H1 (cell line): ENCODE measurements at regions not wholly inside any gene's neighbourhood (a gene's known extent, or its start where the extent isn't known, plus 50 kb on each side); places are given as distances from the start of the nearest gene placed in this dataset.
A peak's percentile ranks its signal among the peaks of the same experiment; 100 is the strongest.

Experiments used
- CTCF ChIA-PET: fragments of 300-600 bp; sonication (Branson Sonifier 250); formaldehyde crosslinking; loops from one replicate; lab custom pipeline; 2021; ENCODE audit not compliant: partially characterized antibody; lab: Charles Lee
- POLR2A ChIA-PET: fragments of 300-600 bp; sonication (Branson Sonifier 250); formaldehyde crosslinking; loops from one replicate; lab custom pipeline; 2021; ENCODE audit warnings: inconsistent platforms; ENCODE audit not compliant: partially characterized antibody; lab: Charles Lee
- DNase-seq, 2 experiments: peaks; one replicate each; pipeline versions ENCODE4 v3.0.0 to v3.0.0-alpha.2; 2010 to 2022; ENCODE audit warnings: low spot score in 2 of 2, low read depth in 1 of 2, mixed read lengths in 1 of 2
- FAIRE-seq: peaks from 2 replicates; lab custom pipeline; 2011; peaks lifted over from hg19 to GRCh38; lab: Jason Lieb, UNC
- H2AFZ ChIP-seq: 2 replicates; pipeline ENCODE4 v1.8.1; 2012; ENCODE audit warnings: low read length, inconsistent platforms
- H2AK5ac ChIP-seq: 2 replicates; pipeline ENCODE4 v1.6.1; 2013; ENCODE audit warnings: low read depth, low read length
- H2BK120ac ChIP-seq: replicated peaks from 2 replicates; pipeline ENCODE3; 2013; ENCODE audit warnings: low read depth, low read length, inconsistent platforms
- H2BK12ac ChIP-seq: 2 replicates; pipeline ENCODE4 v1.6.1; 2013; ENCODE audit warnings: low read depth, low read length
- H2BK15ac ChIP-seq: 2 replicates; pipeline ENCODE4 v1.6.1; 2013; ENCODE audit warnings: low read length
- H2BK20ac ChIP-seq: 2 replicates; pipeline ENCODE4 v1.6.1; 2013; ENCODE audit warnings: low read length
- H2BK5ac ChIP-seq: 2 replicates; pipeline ENCODE4 v1.6.1; 2013; ENCODE audit warnings: low read depth, low read length
- H3K14ac ChIP-seq: 2 replicates; pipeline ENCODE4 v1.6.1; 2013; ENCODE audit warnings: inconsistent platforms; ENCODE audit not compliant: insufficient read length
- H3K18ac ChIP-seq: 2 replicates; pipeline ENCODE4 v1.6.1; 2013; ENCODE audit warnings: low read length; ENCODE audit errors: extremely low read depth
- H3K23ac ChIP-seq: 2 replicates; pipeline ENCODE4 v1.6.1; 2013; ENCODE audit warnings: inconsistent platforms; ENCODE audit not compliant: insufficient read length
- H3K23me2 ChIP-seq: 2 replicates; pipeline ENCODE4 v1.6.1; 2013; ENCODE audit warnings: low read depth, low read length
- H3K27ac ChIP-seq: 2 replicates; pipeline ENCODE4 v1.6.1; 2011; ENCODE audit warnings: low read depth, low read length, inconsistent platforms
- H3K27me3 ChIP-seq, 4 experiments: replicated peaks in 1 of 4; 1 replicate in 1 of 4; 2 replicates in 3 of 4; pipeline versions ENCODE4 v1.6.1 to v1.8.1; 2011 to 2013; ENCODE audit warnings: low read length in 3 of 4, mild to moderate bottlenecking in 3 of 4, inconsistent platforms in 2 of 4, mixed read lengths in 2 of 4, moderate library complexity in 1 of 4; ENCODE audit not compliant: control insufficient read depth in 3 of 4, insufficient read depth in 3 of 4; ENCODE audit errors: extremely low read depth in 1 of 4
- H3K36me3 ChIP-seq, 4 experiments: 2 replicates each; pipeline versions ENCODE4 v1.6.1 to v1.8.1; 2011 to 2013; ENCODE audit warnings: mild to moderate bottlenecking in 4 of 4, low read length in 3 of 4, moderate library complexity in 2 of 4, control low read depth in 1 of 4, inconsistent platforms in 1 of 4; ENCODE audit not compliant: insufficient read depth in 4 of 4, control insufficient read depth in 2 of 4
- H3K4ac ChIP-seq: replicated peaks from 2 replicates; pipeline ENCODE3; 2013; ENCODE audit warnings: low read length, low read depth, mixed read lengths, inconsistent platforms; ENCODE audit not compliant: insufficient read length
- H3K4me1 ChIP-seq, 4 experiments: replicated peaks in 1 of 4; 1 replicate in 1 of 4; 2 replicates in 3 of 4; pipeline versions ENCODE4 v1.6.1 to v1.8.1; 2011 to 2013; ENCODE audit warnings: low read length in 3 of 4, inconsistent platforms in 2 of 4, mixed read lengths in 1 of 4; ENCODE audit not compliant: insufficient read depth in 4 of 4, control insufficient read depth in 3 of 4
- H3K4me2 ChIP-seq, 2 experiments: 2 replicates each; pipeline versions ENCODE4 v1.6.1 to v1.8.1; 2011 to 2013; ENCODE audit warnings: low read depth in 2 of 2, low read length in 2 of 2, control low read depth in 1 of 2, inconsistent platforms in 1 of 2, mild to moderate bottlenecking in 1 of 2; ENCODE audit not compliant: insufficient read depth in 1 of 2
- H3K4me3 ChIP-seq, 4 experiments: fragments of 200-600, 300-600 bp in 1 of 4; sonication (generic), shearing (Covaris generic), sonication (Bioruptor Twin) in 1 of 4; 2 replicates each; pipeline versions ENCODE4 v1.5.1 to v1.8.1; 2011 to 2016; ENCODE audit warnings: low read length in 4 of 4, low read depth in 3 of 4, control low read depth in 2 of 4, inconsistent platforms in 2 of 4, mild to moderate bottlenecking in 2 of 4, mixed read lengths in 1 of 4, moderate library complexity in 1 of 4; ENCODE audit not compliant: insufficient read depth in 2 of 4; ENCODE audit errors: extremely low read depth in 1 of 4
- H3K56ac ChIP-seq: replicated peaks from 2 replicates; pipeline ENCODE3; 2013; ENCODE audit warnings: low read depth, mild to moderate bottlenecking, mixed read lengths, low read length, inconsistent platforms; ENCODE audit not compliant: insufficient read length
- H3K79me1 ChIP-seq: 2 replicates; pipeline ENCODE4 v1.6.1; 2013; ENCODE audit warnings: low read depth, low read length, control low read depth
- H3K79me2 ChIP-seq, 2 experiments: 2 replicates each; pipeline versions ENCODE4 v1.6.1 to v1.8.1; 2012 to 2013; ENCODE audit warnings: low read length in 2 of 2, mild to moderate bottlenecking in 2 of 2, inconsistent platforms in 1 of 2; ENCODE audit not compliant: insufficient read depth in 2 of 2, control insufficient read depth in 1 of 2
- H3K9ac ChIP-seq, 4 experiments: replicated peaks in 1 of 4; 1 replicate in 1 of 4; 2 replicates in 3 of 4; pipeline versions ENCODE4 v1.6.1 to v1.8.1; 2011 to 2013; ENCODE audit warnings: low read depth in 3 of 4, low read length in 3 of 4, control low read depth in 2 of 4, mild to moderate bottlenecking in 2 of 4, moderate library complexity in 2 of 4, inconsistent platforms in 1 of 4; ENCODE audit errors: extremely low read depth in 1 of 4
- H3K9me3 ChIP-seq, 2 experiments: 2 replicates each; pipeline versions ENCODE4 v1.6.1 to v1.8.1; 2012 to 2013; ENCODE audit warnings: mild to moderate bottlenecking in 2 of 2, moderate library complexity in 2 of 2, control low read depth in 1 of 2, inconsistent platforms in 1 of 2, low read depth in 1 of 2, low read length in 1 of 2, mixed read lengths in 1 of 2; ENCODE audit not compliant: insufficient read depth in 2 of 2
- H4K20me1 ChIP-seq, 2 experiments: replicated peaks in 1 of 2; 2 replicates each; pipeline versions ENCODE3 to v1.8.1; 2011 to 2013; ENCODE audit warnings: inconsistent platforms in 2 of 2, low read length in 2 of 2, mild to moderate bottlenecking in 1 of 2; ENCODE audit not compliant: insufficient read depth in 2 of 2, control insufficient read depth in 1 of 2
- H4K5ac ChIP-seq: 2 replicates; pipeline ENCODE4 v1.6.1; 2013; ENCODE audit warnings: low read length, low read depth, mixed read lengths, inconsistent platforms; ENCODE audit not compliant: insufficient read length
- H4K8ac ChIP-seq: 2 replicates; pipeline ENCODE4 v1.8.0; 2013; ENCODE audit warnings: mild to moderate bottlenecking, moderate library complexity, low read length, inconsistent platforms; ENCODE audit not compliant: insufficient read depth; ENCODE audit errors: extremely low read depth
- H4K91ac ChIP-seq: replicated peaks from 2 replicates; pipeline ENCODE3; 2013; ENCODE audit warnings: low read length, mixed read lengths, inconsistent platforms; ENCODE audit not compliant: insufficient read length
- CREB1 ChIP-seq: IDR thresholded peaks from 2 replicates; pipeline ENCODE4 v1.6.1; 2012; ENCODE audit warnings: inconsistent platforms
- EP300 ChIP-seq, 2 experiments: IDR thresholded peaks; 1 replicate in 1 of 2; 2 replicates in 1 of 2; pipeline ENCODE4 v1.6.1; 2011 to 2012; ENCODE audit warnings: low read depth in 2 of 2, low read length in 2 of 2, mild to moderate bottlenecking in 2 of 2, borderline replicate concordance in 1 of 2, inconsistent platforms in 1 of 2, moderate library complexity in 1 of 2
- WGBS, 2 experiments: shearing (Covaris generic) in 1 of 2; methylation state at CpG; one replicate each; pipeline versions ENCODE4 v1.1.6 to v1.1.7; 2013 to 2015; ENCODE audit warnings: low lambda C conversion rate in 2 of 2, mixed read lengths in 2 of 2, inconsistent platforms in 1 of 2, low coverage in 1 of 2, missing lambda C conversion rate in 1 of 2; ENCODE audit not compliant: insufficient replicate concordance in 2 of 2, insufficient coverage in 1 of 2, insufficient read length in 1 of 2; ENCODE audit errors: extremely low coverage in 1 of 2, missing lambda C conversion rate in 1 of 2; 5-methylcytosine and 5-hydroxymethylcytosine counted together

DNA sequence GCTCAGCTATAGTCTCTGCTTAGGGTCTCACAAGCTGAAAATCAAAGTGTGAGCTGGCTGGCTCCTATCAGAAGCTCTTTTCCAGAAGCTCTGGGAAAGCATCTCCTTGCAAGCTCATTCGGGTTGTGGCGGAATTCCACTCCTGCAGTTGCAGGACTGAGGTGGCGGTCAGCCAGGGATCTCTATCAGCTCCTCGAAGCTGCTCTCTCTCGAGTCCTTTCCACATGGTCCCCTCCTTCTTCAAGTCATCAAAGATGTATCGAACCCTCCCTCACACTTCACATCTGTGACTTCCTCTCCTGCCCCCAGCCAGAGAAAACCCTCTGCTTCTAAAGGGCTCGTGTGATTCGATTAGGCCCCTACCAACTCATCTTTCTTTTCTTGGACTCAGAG is 141.7 kb downstream of the ZFP36L2 start:
- Histone ChIP-seq H3K9ac (no peak overlapping the region), H2BK12ac (peak overlapping the region; percentile 41; the same call in 1 of the 2 replicates), H3K4me1 (peaks cover 0 to 16% (median 8%) of the 10 kb centered on the region in 4 experiments; a peak in 5 of 7 replicates), H2BK120ac (no peak overlapping the region), H3K9me3 (no peaks in the 10 kb centered on the region), H2BK20ac (0 out of 2 replicates have a peak overlapping the region, but pooled peaks have one; percentile 25), H3K4me2 (no peak overlapping the region), H2BK15ac (no peak overlapping the region), H3K56ac (no peak overlapping the region), H3K79me1 (no peaks in the 10 kb centered on the region), H3K18ac (0 out of 2 replicates have a peak overlapping the region, but pooled peaks have one; percentile 63), H3K4me3 (no peak overlapping the region), H4K8ac (no peak overlapping the region), H3K79me2 (no peaks in the 10 kb centered on the region), H2BK5ac (no peak overlapping the region), H3K23me2 (0 out of 2 replicates have a peak, but pooled peaks cover 2% of the 10 kb centered on the region), H3K14ac (no peak overlapping the region), H3K27me3 (no peaks in the 10 kb centered on the region), H2AK5ac (no peak overlapping the region), H4K20me1 (no peaks in the 10 kb centered on the region), H3K27ac (no peak overlapping the region), H4K5ac (no peak overlapping the region), H3K36me3 (no peaks in the 10 kb centered on the region), H2AFZ (no peak overlapping the region), H3K23ac (no peak overlapping the region), H3K4ac (no peak overlapping the region), H4K91ac (peak overlapping the region; percentile 6)
- ChIA-PET POLR2A (interaction anchor here (0.7 to 2.6 kb wide), 2 partner anchors 16 to 18 kb away, joined by 3 to 10 read pairs; no protein-coding TSS in a partner anchor), CTCF (interaction anchor here (1.0 to 1.4 kb wide), 3 partner anchors 11 to 18 kb away, joined by 3 read pairs; no protein-coding TSS in a partner anchor)
- DNase-seq (no peak), FAIRE-seq (no peak)
- 91% methylated on average over 8 of the region's 8 CpGs; no CpG with 5 or more reads in 1 of the 2 experiments for WGBS, 2 experiments
- TF ChIP-seq CREB1 (no peak), EP300 (IDR thresholded peaks at IDR 0.05; ENCODE audit: borderline replicate concordance in 1 of 2, low read depth in 2 of 2, low read length in 2 of 2) (no peak)
